SH-SY5Y (cell line): ENCODE measurements at regions not wholly inside any gene's neighbourhood (a gene's known extent, or its start where the extent isn't known, plus 50 kb on each side); places are given as distances from the start of the nearest gene placed in this dataset.

ENCODE experiments used
- GATA2 ChIP-seq: IDR thresholded peaks from 2 replicates; pipeline ENCODE4 v1.6.1; 2011; ENCODE audit warnings: mild to moderate bottlenecking, low read depth, low read length
- GATA3 ChIP-seq: IDR thresholded peaks from 2 replicates; pipeline ENCODE4 v1.6.1; 2011; ENCODE audit warnings: low read depth, mild to moderate bottlenecking, low read length, moderate library complexity

- TF ChIP-seq GATA2 (no peak), GATA3 (no peak)
Observed at GRCh38 chr1:5473268-5473667, 519.0 kb downstream of the NPHP4 start.
